HepG2 (cell line): ENCODE measurements at regions not wholly inside any gene's neighbourhood (a gene's known extent, or its start where the extent isn't known, plus 50 kb on each side); places are given as distances from the start of the nearest gene placed in this dataset.

Experiments
- CBX5 ChIP-seq: sonication (generic); formaldehyde crosslinking; IDR thresholded peaks from 2 replicates; pipeline ENCODE4 v1.4.0; 2020; ENCODE audit warnings: missing genetic modification reagents, borderline replicate concordance
- CTCF ChIP-seq: sonication (generic); formaldehyde crosslinking; IDR thresholded peaks from 2 replicates; pipeline ENCODE4 v1.5.0; 2020; ENCODE audit warnings: mild to moderate bottlenecking, missing genetic modification reagents, moderate library complexity
- EZH2 ChIP-seq: conservative IDR thresholded peaks from 2 replicates; pipeline ENCODE4 v1.6.1; 2012; ENCODE audit warnings: mild to moderate bottlenecking, low read depth, low read length, moderate library complexity
- ZBTB2 ChIP-seq: sonication (generic); formaldehyde crosslinking; IDR thresholded peaks from 2 replicates; pipeline ENCODE4 v1.8.0; 2022; ENCODE audit warnings: low read depth, missing genetic modification reagents
- ZFX ChIP-seq: sonication (generic); formaldehyde crosslinking; IDR thresholded peaks from 2 replicates; pipeline ENCODE4 v1.4.0; 2020; ENCODE audit warnings: mild to moderate bottlenecking, low read depth, missing genetic modification reagents, moderate library complexity

- TF ChIP-seq ZFX (CRISPR knock-in tag) (no peak), EZH2 (no peak), ZBTB2 (CRISPR knock-in tag) (no peak), CTCF (no peak), CBX5 (no peak)
These were observed 69.9 kb downstream of the GASK1B start for GRCh38 chr4:158102904-158103303.
